H9 (cell line): ENCODE measurements at regions not wholly inside any gene's neighbourhood (a gene's known extent, or its start where the extent isn't known, plus 50 kb on each side); places are given as distances from the start of the nearest gene placed in this dataset.

Experiments
- DNase-seq: peaks from one replicate; pipeline ENCODE4 v3.0.0-alpha.2; 2017
- H2AFZ ChIP-seq: one replicate; pipeline ENCODE4 v1.6.1; 2013; ENCODE audit warnings: mild to moderate bottlenecking, low read length, control low read depth, moderate library complexity
- H2AK5ac ChIP-seq: 2 replicates; pipeline ENCODE4 v1.6.1; 2013; ENCODE audit warnings: low read length, control low read depth, mixed read lengths; ENCODE audit not compliant: insufficient read length
- H2BK120ac ChIP-seq: one replicate; pipeline ENCODE4 v1.6.1; 2013; ENCODE audit warnings: low read depth, mild to moderate bottlenecking, low read length, control low read depth, inconsistent platforms; ENCODE audit not compliant: poor library complexity, severe bottlenecking
- H2BK12ac ChIP-seq: 2 replicates; pipeline ENCODE4 v1.6.1; 2013; ENCODE audit warnings: low read length, control low read depth, mixed read lengths, low read depth; ENCODE audit not compliant: insufficient read length
- H2BK15ac ChIP-seq: 2 replicates; pipeline ENCODE4 v1.6.1; 2013; ENCODE audit warnings: low read depth, low read length, control low read depth
- H2BK20ac ChIP-seq: one replicate; pipeline ENCODE4 v1.6.1; 2013; ENCODE audit warnings: low read depth, mild to moderate bottlenecking, low read length, control low read depth, inconsistent platforms; ENCODE audit not compliant: poor library complexity, severe bottlenecking
- H2BK5ac ChIP-seq: 2 replicates; pipeline ENCODE4 v1.6.1; 2013; ENCODE audit warnings: low read length, control low read depth, mixed read lengths; ENCODE audit not compliant: insufficient read length
- H3K14ac ChIP-seq: 2 replicates; pipeline ENCODE4 v1.6.1; 2013; ENCODE audit warnings: low read length, control low read depth; ENCODE audit not compliant: insufficient read depth
- H3K18ac ChIP-seq: 2 replicates; pipeline ENCODE4 v1.6.1; 2013; ENCODE audit warnings: low read depth, mild to moderate bottlenecking, mixed read lengths, low read length, control low read depth; ENCODE audit not compliant: insufficient read length
- H3K23ac ChIP-seq: 2 replicates; pipeline ENCODE4 v1.6.1; 2013; ENCODE audit warnings: low read length, control low read depth, mixed read lengths, low read depth; ENCODE audit not compliant: insufficient read length
- H3K23me2 ChIP-seq: 2 replicates; pipeline ENCODE4 v1.6.1; 2013; ENCODE audit warnings: low read depth, mild to moderate bottlenecking, mixed read lengths, low read length, control low read depth; ENCODE audit not compliant: insufficient read length, poor library complexity, severe bottlenecking
- H3K27ac ChIP-seq: 2 replicates; pipeline ENCODE4 v1.5.1; 2013; ENCODE audit warnings: low read length, control low read depth, mixed read lengths, low read depth; ENCODE audit not compliant: insufficient read length
- H3K27me3 ChIP-seq: 2 replicates; pipeline ENCODE4 v1.6.1; 2013; ENCODE audit warnings: low read length, control low read depth, inconsistent platforms; ENCODE audit not compliant: insufficient read depth
- H3K4ac ChIP-seq: 2 replicates; pipeline ENCODE4 v1.6.1; 2013; ENCODE audit warnings: low read depth, mild to moderate bottlenecking, control low read depth, inconsistent platforms, low read length, moderate library complexity
- H3K4me1 ChIP-seq: 2 replicates; pipeline ENCODE4 v1.6.1; 2013; ENCODE audit warnings: low read length, control low read depth, inconsistent platforms; ENCODE audit not compliant: insufficient read depth
- H3K4me2 ChIP-seq: 2 replicates; pipeline ENCODE4 v1.6.1; 2013; ENCODE audit warnings: low read length, control low read depth, mixed read lengths; ENCODE audit not compliant: insufficient read length, insufficient read depth
- H3K56ac ChIP-seq: 2 replicates; pipeline ENCODE4 v1.6.1; 2013; ENCODE audit warnings: low read depth, mild to moderate bottlenecking, mixed read lengths, low read length, control low read depth; ENCODE audit not compliant: insufficient read length
- H3K79me1 ChIP-seq: 2 replicates; pipeline ENCODE4 v1.6.1; 2013; ENCODE audit warnings: low read depth, mild to moderate bottlenecking, moderate library complexity, low read length, control low read depth, inconsistent platforms; ENCODE audit not compliant: insufficient read depth, poor library complexity, severe bottlenecking
- H3K79me2 ChIP-seq: 2 replicates; pipeline ENCODE4 v1.6.1; 2013; ENCODE audit warnings: low read length, control low read depth, inconsistent platforms; ENCODE audit not compliant: insufficient read depth
- H3K9ac ChIP-seq: 2 replicates; pipeline ENCODE4 v1.6.1; 2013; ENCODE audit warnings: low read length, control low read depth, mixed read lengths; ENCODE audit not compliant: insufficient read length; ENCODE audit errors: extremely low read depth
- H3K9me3 ChIP-seq: one replicate; pipeline ENCODE4 v1.6.1; 2013; ENCODE audit warnings: low read depth, low read length, inconsistent platforms; ENCODE audit not compliant: control insufficient read depth
- H3T11ph ChIP-seq: one replicate; pipeline ENCODE4 v1.6.1; 2013; ENCODE audit warnings: mild to moderate bottlenecking, low read length, control low read depth, inconsistent platforms
- H4K20me1 ChIP-seq: one replicate; pipeline ENCODE4 v1.6.1; 2013; ENCODE audit not compliant: control insufficient read depth, insufficient read length, insufficient read depth
- H4K5ac ChIP-seq: 2 replicates; pipeline ENCODE4 v1.6.1; 2013; ENCODE audit warnings: low read depth, mild to moderate bottlenecking, mixed read lengths, low read length, control low read depth; ENCODE audit not compliant: insufficient read length
- H4K8ac ChIP-seq: replicated peaks from 2 replicates; pipeline ENCODE4 v1.6.1; 2013; ENCODE audit warnings: low read length, control low read depth, mixed read lengths, low read depth; ENCODE audit not compliant: insufficient read length
- H4K91ac ChIP-seq: 2 replicates; pipeline ENCODE4 v1.6.1; 2013; ENCODE audit warnings: low read depth, mild to moderate bottlenecking, moderate library complexity, mixed read lengths, low read length, control low read depth; ENCODE audit not compliant: insufficient read length
- H3K27ac Mint-ChIP-seq, 3 experiments: 2 replicates in 2 of 3; 3 replicates in 1 of 3; pipeline ENCODE4 v1.8.0; 2020 to 2021; ENCODE audit warnings: mixed read lengths in 3 of 3, mild to moderate bottlenecking in 1 of 3, moderate library complexity in 1 of 3
- H3K27me3 Mint-ChIP-seq: 2 replicates; pipeline ENCODE4 v1.8.0; 2021; ENCODE audit warnings: low read depth, mild to moderate bottlenecking, moderate library complexity, mixed read lengths
- H3K36me3 Mint-ChIP-seq, 3 experiments: 2 replicates in 2 of 3; 3 replicates in 1 of 3; pipeline ENCODE4 v1.8.0; 2020 to 2021; ENCODE audit warnings: low read depth in 3 of 3, mixed read lengths in 3 of 3; ENCODE audit not compliant: insufficient read depth in 1 of 3
- H3K4me1 Mint-ChIP-seq, 2 experiments: 2 replicates each; pipeline ENCODE4 v1.8.0; 2020; ENCODE audit warnings: mixed read lengths in 2 of 2
- H3K4me3 Mint-ChIP-seq, 2 experiments: 2 replicates in 1 of 2; 3 replicates in 1 of 2; pipeline ENCODE4 v1.8.0; 2020 to 2021; ENCODE audit warnings: mild to moderate bottlenecking in 2 of 2, mixed read lengths in 2 of 2, moderate library complexity in 1 of 2
- H3K9me3 Mint-ChIP-seq, 2 experiments: 2 replicates in 1 of 2; 3 replicates in 1 of 2; pipeline ENCODE4 v1.8.0; 2020; ENCODE audit warnings: mild to moderate bottlenecking in 2 of 2, mixed read lengths in 2 of 2, moderate library complexity in 1 of 2
- WGBS: extraction: QIAGEN DNeasy Blood & Tissue Kit; methylation state at CpG from one replicate; pipeline ENCODE4 v1.1.7; 2013; ENCODE audit warnings: missing lambda C conversion rate, low lambda C conversion rate, mixed read lengths; ENCODE audit not compliant: insufficient read length; ENCODE audit errors: extremely low coverage; 5-methylcytosine and 5-hydroxymethylcytosine counted together
- TF ChIP-seq, protein P1 (sequence below): fragments of 200-600 bp; sonication (generic); conservative IDR thresholded peaks from 3 replicates; pipeline ENCODE4 v1.8.0; 2021; ENCODE audit warnings: antibody characterized with exemption, mild to moderate bottlenecking

- no peak for DNase-seq
- Histone ChIP-seq H3K9me3 (no peaks in the 10 kb centered on the region), H2AK5ac (no peak overlapping the region), H3K14ac (no peak overlapping the region), H3K27me3 (no peaks in the 10 kb centered on the region), H2BK15ac (no peak overlapping the region), H4K8ac (no peak overlapping the region), H3K23me2 (no peaks in the 10 kb centered on the region), H3T11ph (no peak overlapping the region), H3K79me2 (no peaks in the 10 kb centered on the region), H3K79me1 (no peaks in the 10 kb centered on the region), H2AFZ (no peak overlapping the region), H3K9ac (no peak overlapping the region), H2BK20ac (no peak overlapping the region), H3K23ac (no peak overlapping the region), H2BK120ac (no peak overlapping the region), H4K91ac (no peak overlapping the region), H3K18ac (no peak overlapping the region), H4K20me1 (no peaks in the 10 kb centered on the region), H3K4ac (no peak overlapping the region), H3K27ac (no peak overlapping the region), H2BK12ac (no peak overlapping the region), H3K4me2 (no peak overlapping the region), H3K56ac (no peak overlapping the region), H4K5ac (no peak overlapping the region), H3K4me1 (no peaks in the 10 kb centered on the region), H2BK5ac (no peak overlapping the region)
- no peaks in the 10 kb centered on the region for H3K27me3 Mint-ChIP-seq
- no peak overlapping the region for H3K4me3 Mint-ChIP-seq
- no peak overlapping the region for H3K27ac Mint-ChIP-seq
- no peaks in the 10 kb centered on the region for H3K9me3 Mint-ChIP-seq
- no peaks in the 10 kb centered on the region for H3K4me1 Mint-ChIP-seq
- TF ChIP-seq, protein P1, sequence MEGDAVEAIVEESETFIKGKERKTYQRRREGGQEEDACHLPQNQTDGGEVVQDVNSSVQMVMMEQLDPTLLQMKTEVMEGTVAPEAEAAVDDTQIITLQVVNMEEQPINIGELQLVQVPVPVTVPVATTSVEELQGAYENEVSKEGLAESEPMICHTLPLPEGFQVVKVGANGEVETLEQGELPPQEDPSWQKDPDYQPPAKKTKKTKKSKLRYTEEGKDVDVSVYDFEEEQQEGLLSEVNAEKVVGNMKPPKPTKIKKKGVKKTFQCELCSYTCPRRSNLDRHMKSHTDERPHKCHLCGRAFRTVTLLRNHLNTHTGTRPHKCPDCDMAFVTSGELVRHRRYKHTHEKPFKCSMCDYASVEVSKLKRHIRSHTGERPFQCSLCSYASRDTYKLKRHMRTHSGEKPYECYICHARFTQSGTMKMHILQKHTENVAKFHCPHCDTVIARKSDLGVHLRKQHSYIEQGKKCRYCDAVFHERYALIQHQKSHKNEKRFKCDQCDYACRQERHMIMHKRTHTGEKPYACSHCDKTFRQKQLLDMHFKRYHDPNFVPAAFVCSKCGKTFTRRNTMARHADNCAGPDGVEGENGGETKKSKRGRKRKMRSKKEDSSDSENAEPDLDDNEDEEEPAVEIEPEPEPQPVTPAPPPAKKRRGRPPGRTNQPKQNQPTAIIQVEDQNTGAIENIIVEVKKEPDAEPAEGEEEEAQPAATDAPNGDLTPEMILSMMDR: no peak
- no CpG with 5 or more reads among the region's 2 CpGs for WGBS
- H3K36me3 Mint-ChIP-seq: no peaks in the 10 kb centered on the region
Measured at GRCh38 chr2:184498936-184499335, 99.4 kb upstream of the ZNF804A start.
